Thymus (tissue), 11 donors: ENCODE measurements at regions not wholly inside any gene's neighbourhood (a gene's known extent, or its start where the extent isn't known, plus 50 kb on each side); places are given as distances from the start of the nearest gene placed in this dataset.

ENCODE experiments used
- DNase-seq, 9 donors: peaks; one replicate each; pipeline ENCODE4 v3.0.0-alpha.2; 2013; ENCODE audit warnings: low spot score in 9 of 9, low read depth in 6 of 9, missing footprints in 1 of 9
- H3K27ac ChIP-seq, 2 donors: one replicate each; pipeline ENCODE4 v1.5.1; 2013; ENCODE audit warnings: control low read depth in 1 of 2, low read depth in 1 of 2, low read length in 1 of 2, mild to moderate bottlenecking in 1 of 2, moderate library complexity in 1 of 2
- H3K27me3 ChIP-seq, 2 donors: one replicate each; pipeline ENCODE4 v1.5.1; 2013; ENCODE audit warnings: low read length in 1 of 2; ENCODE audit not compliant: control insufficient read depth in 2 of 2, insufficient read depth in 1 of 2
- H3K36me3 ChIP-seq, 2 donors: one replicate each; pipeline ENCODE4 v1.5.1; 2013; ENCODE audit warnings: low read length in 1 of 2, mild to moderate bottlenecking in 1 of 2, moderate library complexity in 1 of 2; ENCODE audit not compliant: control insufficient read depth in 2 of 2, insufficient read depth in 2 of 2
- H3K4me1 ChIP-seq, 2 donors: one replicate each; pipeline ENCODE4 v1.5.1; 2013; ENCODE audit warnings: low read length in 2 of 2; ENCODE audit not compliant: control insufficient read depth in 2 of 2, insufficient read depth in 2 of 2
- H3K4me3 ChIP-seq, 2 donors: one replicate each; pipeline ENCODE4 v1.5.1; 2013; ENCODE audit warnings: low read length in 2 of 2, control low read depth in 1 of 2, mild to moderate bottlenecking in 1 of 2
- H3K9me3 ChIP-seq, 2 donors: one replicate each; pipeline ENCODE4 v1.5.1; 2013; ENCODE audit warnings: low read length in 1 of 2, mild to moderate bottlenecking in 1 of 2; ENCODE audit not compliant: control insufficient read depth in 2 of 2, insufficient read depth in 1 of 2
- WGBS: extraction: QIAGEN DNeasy Blood & Tissue Kit; methylation state at CpG from one replicate; pipeline ENCODE4 v1.1.7; 2013; 5-methylcytosine and 5-hydroxymethylcytosine counted together
- donor health status: healthy.

DNA sequence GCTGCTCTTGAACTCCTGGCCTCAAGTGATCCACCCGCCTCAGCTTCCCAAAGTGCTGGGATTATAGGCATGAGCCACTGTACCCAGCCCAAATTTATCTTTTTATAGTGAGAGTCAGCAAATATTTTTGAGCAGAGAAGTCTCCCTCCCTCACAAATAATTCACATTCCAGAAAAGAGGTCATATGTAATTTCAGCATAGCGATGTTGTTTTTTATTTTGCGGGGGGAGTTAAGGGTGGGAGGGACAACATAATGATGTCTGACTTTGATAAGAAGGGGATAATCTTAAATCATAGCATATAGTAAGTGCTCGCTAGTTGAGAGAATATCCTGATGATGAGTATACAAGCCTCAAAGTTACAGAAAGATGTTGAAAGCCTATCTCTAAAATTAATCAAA is 1090.2 kb upstream of the ACVR2A start:
- no peak for DNase-seq
- Histone ChIP-seq H3K9me3 (no peaks in the 10 kb centered on the region), H3K27ac (no peak overlapping the region), H3K4me1 (no peaks in the 10 kb centered on the region), H3K27me3 (no peaks in the 10 kb centered on the region), H3K36me3 (no peaks in the 10 kb centered on the region), H3K4me3 (no peak overlapping the region)
- WGBS = 97% methylated on average over 4 of the region's 4 CpGs

DNA sequence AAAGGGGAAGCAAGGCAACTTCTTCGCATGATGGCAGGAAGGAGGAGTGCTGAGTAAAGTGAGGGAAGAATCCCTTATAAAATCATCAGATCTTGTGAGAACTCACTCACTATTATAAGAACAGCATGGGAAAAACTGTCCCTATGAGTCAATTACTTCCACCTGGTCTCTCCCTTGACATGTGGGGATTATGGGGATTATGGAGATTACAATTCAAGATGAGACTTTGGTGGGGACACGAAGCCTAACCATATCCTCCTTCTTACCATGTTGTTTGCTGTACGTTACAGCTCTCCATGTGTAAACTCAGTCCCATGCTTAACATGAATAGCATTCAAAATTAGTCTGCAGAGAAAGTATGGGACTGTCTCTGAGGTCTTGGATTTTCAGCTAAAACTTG is 1096.8 kb upstream of the ACVR2A start:
- no peak for DNase-seq
- WGBS = 90% methylated on average over 3 of the region's 3 CpGs
- Histone ChIP-seq H3K27me3 (no peaks in the 10 kb centered on the region), H3K36me3 (no peaks in the 10 kb centered on the region), H3K9me3 (no peaks in the 10 kb centered on the region), H3K27ac (no peak overlapping the region), H3K4me3 (no peak overlapping the region), H3K4me1 (no peaks in the 10 kb centered on the region)

DNA sequence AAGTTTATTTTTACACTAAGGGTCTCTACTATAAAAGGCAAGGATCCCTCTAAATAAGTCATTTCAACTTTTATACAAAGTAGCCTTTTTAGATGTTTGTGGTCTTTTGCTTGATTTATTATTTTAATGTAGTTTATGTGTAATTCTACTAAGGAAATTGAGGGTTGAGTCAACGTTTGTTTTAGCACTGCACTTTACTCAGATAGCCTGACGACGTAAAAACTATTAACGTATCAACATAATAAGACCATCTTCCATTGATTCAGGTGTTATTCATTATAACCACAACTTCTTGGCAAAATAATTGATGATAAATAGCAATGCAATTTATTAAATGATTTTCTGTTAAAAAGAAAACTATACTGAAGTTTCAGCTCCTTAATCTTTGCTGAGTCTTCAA is 1103.6 kb upstream of the ACVR2A start:
- Histone ChIP-seq H3K27me3 (no peaks in the 10 kb centered on the region), H3K9me3 (no peaks in the 10 kb centered on the region), H3K4me3 (no peak overlapping the region), H3K4me1 (no peaks in the 10 kb centered on the region), H3K36me3 (no peaks in the 10 kb centered on the region), H3K27ac (no peak overlapping the region)
- WGBS = 81% methylated on average over 4 of the region's 4 CpGs
- no peak for DNase-seq

DNA sequence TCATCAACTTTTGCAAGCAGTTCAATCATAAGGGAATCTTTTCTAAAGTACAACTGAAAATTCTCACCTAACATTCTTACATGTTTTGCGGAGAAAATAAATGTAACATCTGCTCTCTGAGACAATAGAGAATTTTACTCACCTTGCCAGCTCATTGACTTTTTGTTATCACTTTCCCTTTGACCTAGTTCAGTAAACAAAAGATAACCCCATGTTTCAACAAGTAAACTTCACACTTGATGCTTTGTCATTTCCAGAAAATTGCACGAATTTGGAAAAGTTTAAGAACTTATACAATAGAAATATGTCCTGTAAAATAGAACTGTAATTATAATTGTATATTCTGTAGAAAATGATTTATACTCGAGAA is 1110.0 kb upstream of the ACVR2A start:
- Histone ChIP-seq H3K36me3 (no peaks in the 10 kb centered on the region), H3K4me1 (no peaks in the 10 kb centered on the region), H3K4me3 (no peak overlapping the region), H3K9me3 (no peaks in the 10 kb centered on the region), H3K27me3 (no peaks in the 10 kb centered on the region), H3K27ac (no peak overlapping the region)
- DNase-seq = no peak
- 93% methylated on average over 3 of the region's 3 CpGs for WGBS

DNA sequence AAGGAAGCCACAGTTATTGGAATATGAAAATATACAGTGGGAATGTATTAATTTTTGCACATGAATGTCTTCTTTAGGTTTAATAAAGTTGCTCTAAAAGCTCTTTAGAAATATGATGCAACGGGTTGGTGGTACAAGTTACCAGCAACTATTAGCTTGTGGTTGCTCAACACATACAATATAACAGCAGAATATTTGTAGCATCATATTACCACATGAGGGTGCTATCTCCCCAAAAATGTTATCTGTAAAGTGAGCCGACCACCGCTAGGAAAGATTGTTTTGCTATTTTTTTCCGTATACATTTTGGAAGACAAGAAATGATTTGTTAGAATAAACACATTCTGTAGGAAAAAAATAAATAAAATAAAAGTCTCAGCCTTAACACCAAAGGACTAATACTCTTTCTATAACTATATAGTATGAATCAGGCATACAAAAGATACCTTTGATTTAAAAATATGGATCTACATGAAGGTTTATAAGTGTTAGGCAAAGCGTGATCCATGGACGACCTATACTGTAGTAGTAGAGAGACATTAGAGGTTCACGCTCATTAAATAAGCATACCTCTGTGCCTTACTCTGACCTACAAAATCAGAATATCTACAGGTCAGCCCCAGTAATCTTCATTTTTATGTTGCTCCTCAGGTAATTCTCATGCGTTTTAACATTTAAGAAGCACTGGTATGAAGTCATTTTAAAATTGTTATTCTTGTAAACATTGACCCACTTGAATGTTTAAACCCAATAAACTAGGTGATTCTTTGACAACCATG is 1110.6 kb upstream of the ACVR2A start:
- Histone ChIP-seq H3K27ac (no peak overlapping the region), H3K9me3 (no peaks in the 10 kb centered on the region), H3K36me3 (no peaks in the 10 kb centered on the region), H3K4me1 (no peaks in the 10 kb centered on the region), H3K4me3 (no peak overlapping the region), H3K27me3 (no peaks in the 10 kb centered on the region)
- WGBS = 50% methylated on average over 8 of the region's 8 CpGs
- DNase-seq = peak in 4 of 9 donors; percentile 2 to 30 (median 6)

DNA sequence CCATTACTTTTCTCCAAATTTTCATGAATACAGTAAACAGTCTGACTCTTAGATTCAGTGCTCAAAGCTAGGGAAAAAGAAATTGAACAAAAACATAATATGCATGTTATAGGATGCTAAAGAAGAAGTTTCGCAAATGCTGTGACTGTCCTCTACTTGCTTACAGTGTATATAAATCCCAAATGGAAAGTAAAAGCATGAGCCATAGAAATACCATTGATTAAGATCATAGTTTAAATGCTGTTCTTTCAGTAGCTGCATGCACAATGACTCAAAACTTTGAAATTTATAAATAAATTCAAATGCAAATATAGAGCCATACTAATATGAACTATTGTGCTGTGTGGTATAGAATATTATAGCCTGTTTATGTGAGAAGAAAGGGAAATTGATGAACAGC is 1113.9 kb upstream of the ACVR2A start:
- no peak for DNase-seq
- Histone ChIP-seq H3K4me3 (no peak overlapping the region), H3K36me3 (no peaks in the 10 kb centered on the region), H3K27ac (no peak overlapping the region), H3K4me1 (no peaks in the 10 kb centered on the region), H3K9me3 (no peaks in the 10 kb centered on the region), H3K27me3 (no peaks in the 10 kb centered on the region)
- WGBS = 95% methylated on average over 1 of the region's 1 CpG

DNA sequence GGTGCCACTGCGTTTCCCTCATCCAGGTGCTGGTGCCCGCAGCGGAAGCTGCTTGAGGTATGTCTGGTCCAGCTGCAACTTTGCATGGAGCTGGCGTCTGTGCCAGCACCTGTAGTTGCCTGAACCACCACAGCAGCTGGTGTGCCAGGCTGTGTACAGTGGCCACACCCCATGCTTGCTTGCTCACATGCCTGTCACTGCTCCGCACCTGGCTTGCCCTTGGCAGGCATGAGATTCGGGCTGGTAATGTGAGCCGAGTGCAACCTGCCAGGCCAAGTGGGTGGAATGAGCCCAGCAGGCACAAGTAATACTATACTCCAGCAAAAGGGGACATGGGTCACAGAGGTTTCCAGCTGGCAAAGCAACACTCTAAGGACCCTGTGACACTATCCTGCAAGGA is 1123.3 kb upstream of the ACVR2A start:
- Histone ChIP-seq H3K27ac (no peak overlapping the region), H3K4me1 (no peaks in the 10 kb centered on the region), H3K36me3 (no peaks in the 10 kb centered on the region), H3K4me3 (no peak overlapping the region), H3K9me3 (peaks cover 3 to 19% of the 10 kb centered on the region in 2 donors), H3K27me3 (no peaks in the 10 kb centered on the region)
- DNase-seq = no peak
- WGBS = 89% methylated on average over 7 of the region's 7 CpGs

DNA sequence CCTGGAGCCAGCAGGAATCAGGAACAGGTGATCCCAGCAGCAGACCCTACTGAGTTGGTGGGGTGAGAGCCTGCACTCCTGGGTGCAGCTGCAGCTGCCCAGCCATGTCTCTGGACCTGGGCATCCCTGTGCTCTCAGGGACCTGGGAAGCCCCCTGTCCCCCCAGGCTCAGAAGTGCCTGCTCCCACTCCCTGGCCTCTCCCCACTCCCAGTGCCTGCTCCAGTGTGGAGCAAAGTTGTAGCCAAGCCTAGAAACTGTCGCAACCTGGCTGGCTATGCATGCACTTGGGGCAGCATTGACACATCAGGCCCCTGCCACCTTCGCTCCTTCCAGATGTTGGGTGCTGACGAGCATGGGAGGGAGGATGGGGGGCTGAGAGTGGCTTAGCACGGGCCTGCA is 1124.7 kb upstream of the ACVR2A start:
- Histone ChIP-seq H3K27me3 (no peaks in the 10 kb centered on the region), H3K9me3 (peaks cover 3 to 19% of the 10 kb centered on the region in 2 donors), H3K36me3 (no peaks in the 10 kb centered on the region), H3K4me1 (no peaks in the 10 kb centered on the region), H3K27ac (no peak overlapping the region), H3K4me3 (no peak overlapping the region)
- WGBS = 91% methylated on average over 4 of the region's 4 CpGs
- no peak for DNase-seq

DNA sequence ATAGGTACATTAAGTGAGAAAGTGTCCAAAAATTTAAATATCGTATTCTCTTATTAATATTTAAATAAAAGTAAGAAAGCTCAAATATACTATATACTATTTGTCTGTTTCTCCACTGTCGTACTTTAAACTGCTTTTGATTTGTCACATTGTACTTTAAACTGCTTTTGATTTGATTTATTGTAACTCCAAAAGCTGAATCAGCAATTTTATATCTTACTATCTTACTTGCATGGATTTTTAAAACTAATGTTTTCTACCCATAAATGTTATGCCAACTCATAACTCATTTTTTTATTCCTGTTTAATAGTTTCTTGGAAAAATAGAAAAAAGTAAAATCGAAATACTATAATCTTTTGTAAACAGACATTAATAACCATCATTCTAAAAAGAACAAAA is 1128.2 kb upstream of the ACVR2A start:
- no peaks in the 10 kb centered on the region for H3K36me3 ChIP-seq
- no peaks in the 10 kb centered on the region for H3K4me1 ChIP-seq
- no peaks in the 10 kb centered on the region for H3K27me3 ChIP-seq
- WGBS = 74% methylated on average over 3 of the region's 3 CpGs
- H3K27ac ChIP-seq = no peak overlapping the region
- peaks cover 3 to 18% of the 10 kb centered on the region in 2 donors for H3K9me3 ChIP-seq
- H3K4me3 ChIP-seq = no peak overlapping the region
- no peak for DNase-seq
